ENCODE measurements at regions not wholly inside any gene's neighbourhood (a gene's known extent, or its start where the extent isn't known, plus 50 kb on each side); places are given as distances from the start of the nearest gene placed in this dataset.

GRCh38 chr6:27791182-27791943, 120.8 kb downstream of the OR2B2 start (continued):
- TF ChIP-seq ELF3 (CRISPR knock-in tag; IDR thresholded peaks at IDR 0.05) (peak; percentile 62; the same call in 1 of the 2 replicates), ONECUT2 (CRISPR knock-in tag; IDR thresholded peaks at IDR 0.05) (peak; percentile 47; the same call in 1 of the 2 replicates), KDM2A (CRISPR knock-in tag; IDR thresholded peaks at IDR 0.05; ENCODE audit: borderline replicate concordance, low read depth) (peak; percentile 24; the same call in 1 of the 2 replicates), RXRB (CRISPR knock-in tag; IDR thresholded peaks at IDR 0.05; ENCODE audit: borderline replicate concordance) (0 out of 2 replicates have a peak, but pooled peaks have one; percentile 21), FOXP4 (CRISPR knock-in tag; IDR thresholded peaks at IDR 0.05) (0 out of 2 replicates have a peak, but pooled peaks have one; percentile 27), WIZ (CRISPR knock-in tag; IDR thresholded peaks at IDR 0.05) (no peak), TCF7L2 (IDR thresholded peaks at IDR 0.05; ENCODE audit: low read depth, low read length) (no peak), ZNF577 (CRISPR knock-in tag; IDR thresholded peaks at IDR 0.05; ENCODE audit: borderline replicate concordance, low read depth) (no peak), ZNF83 (CRISPR knock-in tag; IDR thresholded peaks at IDR 0.05; ENCODE audit: borderline replicate concordance) (no peak), JARID2 (CRISPR knock-in tag; IDR thresholded peaks at IDR 0.05; ENCODE audit: insufficient replicate concordance) (no peak), ATF5 (CRISPR knock-in tag; IDR thresholded peaks at IDR 0.05; ENCODE audit: low read depth) (no peak), MED1 (CRISPR knock-in tag; IDR thresholded peaks at IDR 0.05) (peak; percentile 64; the same call in 1 of the 2 replicates), TRAFD1 (CRISPR knock-in tag; IDR thresholded peaks at IDR 0.05; ENCODE audit: borderline replicate concordance) (no peak), HNF1A (IDR thresholded peaks at IDR 0.05; ENCODE audit: low read depth) (0 out of 2 replicates have a peak, but pooled peaks have one; percentile 26), HNF1A (CRISPR knock-in tag; IDR thresholded peaks at IDR 0.05; ENCODE audit: borderline replicate concordance) (no peak), MTA1 (CRISPR knock-in tag; IDR thresholded peaks at IDR 0.05; ENCODE audit: borderline replicate concordance) (no peak), ZNF225 (CRISPR knock-in tag; IDR thresholded peaks at IDR 0.05) (no peak), PHF21A (CRISPR knock-in tag; IDR thresholded peaks at IDR 0.05) (peak; percentile 40; the same call in 1 of the 2 replicates), FOXA3 (CRISPR knock-in tag; IDR thresholded peaks at IDR 0.05) (peak; percentile 62), PHF20 (CRISPR knock-in tag; IDR thresholded peaks at IDR 0.05) (no peak)

All from HepG2 (cell line).